SIG-M5 treated with dmso at 0.1 percent for 504 hours (cell line): ENCODE measurements at regions not wholly inside any gene's neighbourhood (a gene's known extent, or its start where the extent isn't known, plus 50 kb on each side); places are given as distances from the start of the nearest gene placed in this dataset.

Experiments used
- DNase-seq: peaks from one replicate; lab custom pipeline; 2025; ENCODE audit not compliant: unreplicated experiment; lab: John Stamatoyannopoulos, UW

- DNase-seq = no peak
Observed at GRCh38 chr1:209509039-209509438, 74.5 kb upstream of the CAMK1G start.

- DNase-seq = no peak
Observed at GRCh38 chr1:209510063-209510462, 73.5 kb upstream of the CAMK1G start.

- no peak for DNase-seq
Observed at GRCh38 chr1:209511169-209511568, 72.3 kb upstream of the CAMK1G start.

GRCh38 chr1:209512821-209513220, 70.7 kb upstream of the CAMK1G start:
- DNase-seq = no peak

GRCh38 chr1:209513226-209513625, 70.3 kb upstream of the CAMK1G start:
- DNase-seq = peak; percentile 34

- DNase-seq = no peak
Observed at GRCh38 chr1:209516771-209517680, 66.5 kb upstream of the CAMK1G start.

GRCh38 chr1:209517681-209518050, 65.8 kb upstream of the CAMK1G start:
- no peak for DNase-seq

GRCh38 chr1:209519786-209520185, 63.7 kb upstream of the CAMK1G start:
- DNase-seq = no peak

- no peak for DNase-seq
Observed at GRCh38 chr1:209522826-209523225, 60.7 kb upstream of the CAMK1G start.

- DNase-seq = no peak
Observed at GRCh38 chr1:209526137-209526536, 57.4 kb upstream of the CAMK1G start.

- no peak for DNase-seq
Observed at GRCh38 chr1:209527372-209527771, 56.1 kb upstream of the CAMK1G start.

GRCh38 chr1:209527993-209528717, 55.4 kb upstream of the CAMK1G start:
- no peak for DNase-seq

- no peak for DNase-seq
Observed at GRCh38 chr1:209529233-209529632, 54.3 kb upstream of the CAMK1G start.

- no peak for DNase-seq
Observed at GRCh38 chr1:209531006-209531405, 52.5 kb upstream of the CAMK1G start.

GRCh38 chr1:209531549-209531948, 52.0 kb upstream of the CAMK1G start:
- DNase-seq = no peak
